A549 (cell line): ENCODE measurements at regions not wholly inside any gene's neighbourhood (a gene's known extent, or its start where the extent isn't known, plus 50 kb on each side); places are given as distances from the start of the nearest gene placed in this dataset.

ENCODE experiments used
- CBX2 ChIP-seq: fragments of 200-600 bp; sonication (generic); IDR thresholded peaks from 2 replicates; pipeline ENCODE4 v1.6.1; 2016; ENCODE audit warnings: low read depth, mild to moderate bottlenecking, borderline replicate concordance
- CEBPB ChIP-seq, 2 experiments: fragments of >200 bp in 1 of 2; sonication (Bioruptor Twin) in 1 of 2; formaldehyde crosslinking in 1 of 2; IDR thresholded peaks; 2 replicates each; pipeline ENCODE4 v1.6.1; 2012 to 2016
- CHD2 ChIP-seq: fragments of 150-350 bp; IDR thresholded peaks from 2 replicates; pipeline ENCODE4 v1.6.1; 2014; ENCODE audit warnings: low read length; ENCODE audit not compliant: partially characterized antibody
- EP300 ChIP-seq, 2 experiments: fragments of >200 bp; sonication (Bioruptor Twin); formaldehyde crosslinking; IDR thresholded peaks; 2 replicates in 1 of 2; 3 replicates in 1 of 2; pipeline ENCODE4 v1.6.1; 2016 to 2017
- KDM1A ChIP-seq: fragments of 200-600 bp; sonication (generic); IDR thresholded peaks from 2 replicates; pipeline ENCODE4 v1.6.1; 2016; ENCODE audit warnings: low read depth, mild to moderate bottlenecking
- POLR2A ChIP-seq: IDR thresholded peaks from 2 replicates; pipeline ENCODE4 v1.6.1; 2012; ENCODE audit warnings: mild to moderate bottlenecking, low read length
- RFX5 ChIP-seq: fragments of 450-650 bp; IDR thresholded peaks from 2 replicates; pipeline ENCODE4 v1.7.1; 2014; ENCODE audit warnings: antibody characterized with exemption, mild to moderate bottlenecking, moderate library complexity
- SREBF2 ChIP-seq: fragments of 450-650 bp; IDR thresholded peaks from 2 replicates; pipeline ENCODE4 v1.6.1; 2014; ENCODE audit warnings: mild to moderate bottlenecking, moderate library complexity
- TF ChIP-seq, protein P1 (sequence below): fragments of 450-650 bp; IDR thresholded peaks from 2 replicates; pipeline ENCODE4 v1.6.1; 2014; ENCODE audit warnings: antibody characterized with exemption
- TF ChIP-seq, protein P2 (sequence below): fragments of >200 bp; sonication (Bioruptor Twin); formaldehyde crosslinking; IDR thresholded peaks from 3 replicates; pipeline ENCODE4 v1.5.1; 2016
- TF ChIP-seq, protein P3 (sequence below): fragments of 150-350 bp; IDR thresholded peaks from 2 replicates; pipeline ENCODE4 v1.6.1; 2014; ENCODE audit warnings: low read depth, mild to moderate bottlenecking, low read length

DNA sequence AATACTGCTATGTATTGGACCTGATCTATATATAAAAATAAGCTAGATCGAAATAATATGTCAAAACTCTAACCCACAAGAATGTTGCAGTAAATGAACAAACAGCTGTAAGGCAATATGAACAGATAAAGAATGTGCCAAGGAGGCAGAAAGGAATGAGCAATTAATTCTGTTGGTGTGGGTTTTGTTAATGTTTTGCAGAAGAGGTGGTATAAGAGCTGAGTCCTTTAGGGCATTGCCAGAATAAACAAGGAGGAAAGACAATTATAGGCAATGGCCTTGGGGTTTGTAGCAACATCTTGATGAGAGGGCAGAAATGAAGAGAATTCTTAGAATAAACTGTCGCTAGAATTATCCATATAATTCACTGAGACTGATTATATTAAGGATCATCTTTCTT, 240.9 kb upstream of the GULP1 start:
- TF ChIP-seq CEBPB (IDR thresholded peaks at IDR 0.05) (no peak), POLR2A (no peak), KDM1A (no peak), CHD2 (no peak), SREBF2 (no peak), EP300 (IDR thresholded peaks at IDR 0.05) (no peak), CBX2 (no peak), RFX5 (no peak)
- TF ChIP-seq, protein P1, sequence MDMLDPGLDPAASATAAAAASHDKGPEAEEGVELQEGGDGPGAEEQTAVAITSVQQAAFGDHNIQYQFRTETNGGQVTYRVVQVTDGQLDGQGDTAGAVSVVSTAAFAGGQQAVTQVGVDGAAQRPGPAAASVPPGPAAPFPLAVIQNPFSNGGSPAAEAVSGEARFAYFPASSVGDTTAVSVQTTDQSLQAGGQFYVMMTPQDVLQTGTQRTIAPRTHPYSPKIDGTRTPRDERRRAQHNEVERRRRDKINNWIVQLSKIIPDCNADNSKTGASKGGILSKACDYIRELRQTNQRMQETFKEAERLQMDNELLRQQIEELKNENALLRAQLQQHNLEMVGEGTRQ, result no peak
- TF ChIP-seq, protein P2, sequence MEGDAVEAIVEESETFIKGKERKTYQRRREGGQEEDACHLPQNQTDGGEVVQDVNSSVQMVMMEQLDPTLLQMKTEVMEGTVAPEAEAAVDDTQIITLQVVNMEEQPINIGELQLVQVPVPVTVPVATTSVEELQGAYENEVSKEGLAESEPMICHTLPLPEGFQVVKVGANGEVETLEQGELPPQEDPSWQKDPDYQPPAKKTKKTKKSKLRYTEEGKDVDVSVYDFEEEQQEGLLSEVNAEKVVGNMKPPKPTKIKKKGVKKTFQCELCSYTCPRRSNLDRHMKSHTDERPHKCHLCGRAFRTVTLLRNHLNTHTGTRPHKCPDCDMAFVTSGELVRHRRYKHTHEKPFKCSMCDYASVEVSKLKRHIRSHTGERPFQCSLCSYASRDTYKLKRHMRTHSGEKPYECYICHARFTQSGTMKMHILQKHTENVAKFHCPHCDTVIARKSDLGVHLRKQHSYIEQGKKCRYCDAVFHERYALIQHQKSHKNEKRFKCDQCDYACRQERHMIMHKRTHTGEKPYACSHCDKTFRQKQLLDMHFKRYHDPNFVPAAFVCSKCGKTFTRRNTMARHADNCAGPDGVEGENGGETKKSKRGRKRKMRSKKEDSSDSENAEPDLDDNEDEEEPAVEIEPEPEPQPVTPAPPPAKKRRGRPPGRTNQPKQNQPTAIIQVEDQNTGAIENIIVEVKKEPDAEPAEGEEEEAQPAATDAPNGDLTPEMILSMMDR, result no peak
- TF ChIP-seq, protein P3, sequence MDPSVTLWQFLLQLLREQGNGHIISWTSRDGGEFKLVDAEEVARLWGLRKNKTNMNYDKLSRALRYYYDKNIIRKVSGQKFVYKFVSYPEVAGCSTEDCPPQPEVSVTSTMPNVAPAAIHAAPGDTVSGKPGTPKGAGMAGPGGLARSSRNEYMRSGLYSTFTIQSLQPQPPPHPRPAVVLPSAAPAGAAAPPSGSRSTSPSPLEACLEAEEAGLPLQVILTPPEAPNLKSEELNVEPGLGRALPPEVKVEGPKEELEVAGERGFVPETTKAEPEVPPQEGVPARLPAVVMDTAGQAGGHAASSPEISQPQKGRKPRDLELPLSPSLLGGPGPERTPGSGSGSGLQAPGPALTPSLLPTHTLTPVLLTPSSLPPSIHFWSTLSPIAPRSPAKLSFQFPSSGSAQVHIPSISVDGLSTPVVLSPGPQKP, result no peak
